DOHH2 (cell line): ENCODE measurements at regions not wholly inside any gene's neighbourhood (a gene's known extent, or its start where the extent isn't known, plus 50 kb on each side); places are given as distances from the start of the nearest gene placed in this dataset.

Source experiments
- EZH2phosphoT487 ChIP-seq: fragments of 200-600 bp; sonication (generic); IDR thresholded peaks from 2 replicates; pipeline ENCODE4 v1.6.1; 2017; ENCODE audit warnings: borderline replicate concordance, mild to moderate bottlenecking, antibody characterized with exemption, low read length, moderate library complexity, mixed read lengths
- TF ChIP-seq, protein P1 (sequence below): fragments of 200-600 bp; sonication (generic); IDR thresholded peaks from one replicate; pipeline ENCODE4 v1.5.1; 2014; ENCODE audit warnings: antibody characterized with exemption, mild to moderate bottlenecking, low read depth, low read length; ENCODE audit not compliant: poor library complexity, severe bottlenecking

DNA sequence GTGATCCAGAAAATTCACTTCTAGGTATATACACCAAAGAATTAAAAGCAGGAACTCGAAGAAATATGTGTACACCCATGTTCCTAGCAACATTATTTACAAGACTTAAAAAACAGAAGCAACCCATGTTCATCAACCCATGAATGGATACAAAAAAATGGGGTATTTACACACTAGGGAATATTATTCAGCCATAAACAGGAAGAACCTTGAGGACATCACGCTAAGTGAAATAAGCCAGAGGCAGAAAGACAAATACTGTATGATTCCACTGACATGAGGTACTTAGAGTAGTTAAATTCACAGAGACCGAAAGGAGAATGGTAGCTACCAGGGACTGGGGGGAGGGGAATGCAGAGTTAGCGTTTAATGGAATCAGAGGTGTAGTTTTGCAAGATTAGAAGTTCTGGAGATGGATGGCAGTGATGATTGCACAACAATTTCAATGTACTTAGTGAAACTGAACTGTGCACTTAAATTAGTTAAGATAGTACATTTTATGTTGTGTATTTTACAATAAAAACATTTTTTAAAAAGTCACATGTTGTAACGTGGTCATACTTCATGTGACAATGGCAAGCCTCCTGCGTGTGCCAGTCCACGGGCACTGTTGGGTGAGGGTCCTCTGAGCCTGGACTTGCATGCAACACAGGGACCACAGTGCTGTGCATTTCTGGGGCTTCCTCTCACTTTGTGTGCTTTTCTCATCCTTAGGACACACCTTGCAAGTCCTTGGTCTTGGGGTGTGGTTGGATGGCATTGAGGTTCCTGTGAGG lies 206.1 kb upstream of the HDAC4 start:
- TF ChIP-seq, protein P1, sequence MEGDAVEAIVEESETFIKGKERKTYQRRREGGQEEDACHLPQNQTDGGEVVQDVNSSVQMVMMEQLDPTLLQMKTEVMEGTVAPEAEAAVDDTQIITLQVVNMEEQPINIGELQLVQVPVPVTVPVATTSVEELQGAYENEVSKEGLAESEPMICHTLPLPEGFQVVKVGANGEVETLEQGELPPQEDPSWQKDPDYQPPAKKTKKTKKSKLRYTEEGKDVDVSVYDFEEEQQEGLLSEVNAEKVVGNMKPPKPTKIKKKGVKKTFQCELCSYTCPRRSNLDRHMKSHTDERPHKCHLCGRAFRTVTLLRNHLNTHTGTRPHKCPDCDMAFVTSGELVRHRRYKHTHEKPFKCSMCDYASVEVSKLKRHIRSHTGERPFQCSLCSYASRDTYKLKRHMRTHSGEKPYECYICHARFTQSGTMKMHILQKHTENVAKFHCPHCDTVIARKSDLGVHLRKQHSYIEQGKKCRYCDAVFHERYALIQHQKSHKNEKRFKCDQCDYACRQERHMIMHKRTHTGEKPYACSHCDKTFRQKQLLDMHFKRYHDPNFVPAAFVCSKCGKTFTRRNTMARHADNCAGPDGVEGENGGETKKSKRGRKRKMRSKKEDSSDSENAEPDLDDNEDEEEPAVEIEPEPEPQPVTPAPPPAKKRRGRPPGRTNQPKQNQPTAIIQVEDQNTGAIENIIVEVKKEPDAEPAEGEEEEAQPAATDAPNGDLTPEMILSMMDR, result no peak
- no peak for TF ChIP-seq EZH2phosphoT487
